ENCODE measurements at regions not wholly inside any gene's neighbourhood (a gene's known extent, or its start where the extent isn't known, plus 50 kb on each side); places are given as distances from the start of the nearest gene placed in this dataset.

DNA sequence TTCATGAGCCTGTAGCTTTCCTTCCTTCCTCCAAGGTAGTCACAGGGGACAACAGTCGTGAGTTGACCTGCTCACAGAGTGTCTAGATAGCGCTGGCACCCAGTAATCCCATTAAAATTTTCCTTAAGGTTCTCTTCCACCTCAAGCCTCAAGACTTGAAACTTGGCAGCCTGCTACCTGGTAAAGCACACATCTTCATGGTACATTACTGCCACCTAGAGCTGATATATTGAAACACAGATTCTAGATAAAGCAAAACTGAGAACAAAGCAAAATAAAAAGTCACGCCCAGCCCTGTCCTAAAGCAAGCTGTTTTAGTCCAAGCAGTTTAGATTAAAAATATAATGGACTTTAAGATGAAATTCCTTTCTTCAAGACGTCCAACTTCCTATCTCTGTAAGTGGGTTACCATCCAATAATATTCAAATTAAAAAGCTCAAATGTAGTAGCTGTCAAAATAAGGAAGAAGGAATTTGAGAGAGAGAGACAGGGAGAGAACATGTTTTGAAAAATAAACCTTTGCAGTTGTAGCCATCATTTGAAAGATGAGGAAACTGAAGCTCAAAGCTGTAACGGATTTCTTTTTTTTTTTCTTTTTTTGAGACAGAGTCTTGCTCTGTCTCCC is 50.7 kb upstream of the CD83 start:
- peak in 1 of 2 donors; percentile 49 for DNase-seq

DNA sequence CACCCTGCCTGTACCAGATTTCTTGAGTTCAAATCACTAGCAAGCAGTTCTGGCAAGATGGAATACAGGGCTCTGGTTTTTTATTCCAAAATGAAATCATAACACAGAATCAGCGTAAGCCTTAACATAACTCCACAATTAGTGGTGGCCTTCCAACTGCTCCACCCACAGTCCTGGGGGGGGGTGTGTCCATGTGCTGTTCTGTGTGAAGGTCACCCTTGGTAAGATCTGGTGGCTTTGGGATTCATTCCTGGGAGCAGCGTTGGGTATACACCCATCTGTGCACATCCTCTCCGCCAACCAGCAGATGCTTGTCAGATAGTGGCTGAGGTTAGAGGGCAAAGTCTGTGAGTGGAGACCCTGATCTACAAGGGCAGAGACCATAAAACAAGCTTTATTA is 49.9 kb upstream of the CD83 start:
- no peak for DNase-seq

Measured in bone marrow (tissue), 2 donors.